DND-41 (cell line): ENCODE measurements at regions not wholly inside any gene's neighbourhood (a gene's known extent, or its start where the extent isn't known, plus 50 kb on each side); places are given as distances from the start of the nearest gene placed in this dataset.

Experiments
- ATAC-seq: fragments of 200-7000 bp; cut with Tn5 transposase; 3 replicates; pipeline ENCODE4 v1.9.1; 2021; ENCODE audit warnings: low read depth; ENCODE audit not compliant: insufficient read depth
- DNase-seq: peaks from one replicate; pipeline ENCODE4 v3.0.0-alpha.2; 2020
- H2AFZ ChIP-seq: 2 replicates; pipeline ENCODE4 v1.6.0; 2012; ENCODE audit warnings: low read depth, low read length
- H3K27ac ChIP-seq: 2 replicates; pipeline ENCODE4 v1.5.1; 2012; ENCODE audit warnings: low read length, inconsistent platforms
- H3K27me3 ChIP-seq: fragments of 200-600 bp; sonication (generic); 2 replicates; pipeline ENCODE4 v1.6.0; 2012; ENCODE audit warnings: low read length, mild to moderate bottlenecking, inconsistent platforms; ENCODE audit not compliant: insufficient read depth, poor library complexity
- H3K36me3 ChIP-seq: 2 replicates; pipeline ENCODE4 v1.5.1; 2012; ENCODE audit warnings: low read length, inconsistent platforms; ENCODE audit not compliant: insufficient read depth
- H3K4me1 ChIP-seq: 2 replicates; pipeline ENCODE4 v1.5.1; 2012; ENCODE audit warnings: mild to moderate bottlenecking, low read length; ENCODE audit not compliant: insufficient read depth
- H3K4me2 ChIP-seq: 2 replicates; pipeline ENCODE4 v1.6.0; 2012; ENCODE audit warnings: mild to moderate bottlenecking, moderate library complexity, low read length, inconsistent platforms; ENCODE audit not compliant: insufficient read depth
- H3K4me3 ChIP-seq, 2 experiments: fragments of 200-600 bp in 1 of 2; shearing (Covaris generic) in 1 of 2; 2 replicates each; pipeline ENCODE4 v1.5.1; 2012 to 2016; ENCODE audit warnings: inconsistent platforms in 2 of 2, low read length in 2 of 2, mild to moderate bottlenecking in 2 of 2, low read depth in 1 of 2, moderate library complexity in 1 of 2
- H3K79me2 ChIP-seq: 2 replicates; pipeline ENCODE4 v1.6.0; 2012; ENCODE audit warnings: low read length, inconsistent platforms; ENCODE audit not compliant: insufficient read depth
- H3K9ac ChIP-seq: 2 replicates; pipeline ENCODE4 v1.6.0; 2012; ENCODE audit warnings: low read depth, mild to moderate bottlenecking, inconsistent platforms, low read length, moderate library complexity
- H3K9me3 ChIP-seq: 2 replicates; pipeline ENCODE4 v1.5.1; 2012; ENCODE audit warnings: low read length, moderate library complexity, mild to moderate bottlenecking, inconsistent platforms; ENCODE audit not compliant: insufficient read depth, severe bottlenecking
- H4K20me1 ChIP-seq: 2 replicates; pipeline ENCODE4 v1.6.0; 2012; ENCODE audit warnings: low read length; ENCODE audit not compliant: insufficient read depth
- EZH2 ChIP-seq: IDR thresholded peaks from 3 replicates; pipeline ENCODE4 v1.6.1; 2012; ENCODE audit warnings: borderline replicate concordance, low read depth, mild to moderate bottlenecking, moderate library complexity, low read length, inconsistent platforms; ENCODE audit not compliant: severe bottlenecking
- TF ChIP-seq, protein P1 (sequence below): IDR thresholded peaks from 2 replicates; pipeline ENCODE4 v1.5.1; 2012; ENCODE audit warnings: borderline replicate concordance, low read length, moderate library complexity, mild to moderate bottlenecking; ENCODE audit not compliant: poor library complexity, severe bottlenecking; ENCODE audit errors: extremely low read depth

DNA sequence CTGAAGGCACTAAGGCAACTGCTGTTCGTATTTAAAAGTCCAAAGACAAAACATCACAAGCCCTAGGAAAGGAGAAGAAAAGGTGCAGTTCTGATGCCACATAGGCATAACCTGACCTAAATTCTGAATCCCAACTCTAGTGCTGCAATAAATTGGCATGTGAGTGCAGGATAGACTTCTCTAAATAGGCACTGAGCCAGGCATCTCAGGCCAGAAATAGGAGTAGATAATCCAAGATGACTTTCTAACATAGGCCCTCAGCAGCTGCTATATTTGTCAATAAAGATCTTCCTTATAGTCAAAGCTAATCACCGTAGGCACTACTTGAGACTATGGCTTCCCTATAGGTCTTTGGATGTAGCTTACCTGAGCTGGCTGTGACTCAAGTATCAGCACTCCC lies 1163.8 kb downstream of the SORCS1 start:
- Histone ChIP-seq H3K27me3 (no peaks in the 10 kb centered on the region), H3K27ac (no peak overlapping the region), H3K9ac (no peak overlapping the region), H3K4me1 (no peaks in the 10 kb centered on the region), H3K4me3 (no peak overlapping the region), H3K9me3 (no peaks in the 10 kb centered on the region), H3K79me2 (no peaks in the 10 kb centered on the region), H4K20me1 (no peaks in the 10 kb centered on the region), H2AFZ (no peak overlapping the region), H3K4me2 (no peak overlapping the region), H3K36me3 (no peaks in the 10 kb centered on the region)
- TF ChIP-seq EZH2 = no peak
- TF ChIP-seq, protein P1, sequence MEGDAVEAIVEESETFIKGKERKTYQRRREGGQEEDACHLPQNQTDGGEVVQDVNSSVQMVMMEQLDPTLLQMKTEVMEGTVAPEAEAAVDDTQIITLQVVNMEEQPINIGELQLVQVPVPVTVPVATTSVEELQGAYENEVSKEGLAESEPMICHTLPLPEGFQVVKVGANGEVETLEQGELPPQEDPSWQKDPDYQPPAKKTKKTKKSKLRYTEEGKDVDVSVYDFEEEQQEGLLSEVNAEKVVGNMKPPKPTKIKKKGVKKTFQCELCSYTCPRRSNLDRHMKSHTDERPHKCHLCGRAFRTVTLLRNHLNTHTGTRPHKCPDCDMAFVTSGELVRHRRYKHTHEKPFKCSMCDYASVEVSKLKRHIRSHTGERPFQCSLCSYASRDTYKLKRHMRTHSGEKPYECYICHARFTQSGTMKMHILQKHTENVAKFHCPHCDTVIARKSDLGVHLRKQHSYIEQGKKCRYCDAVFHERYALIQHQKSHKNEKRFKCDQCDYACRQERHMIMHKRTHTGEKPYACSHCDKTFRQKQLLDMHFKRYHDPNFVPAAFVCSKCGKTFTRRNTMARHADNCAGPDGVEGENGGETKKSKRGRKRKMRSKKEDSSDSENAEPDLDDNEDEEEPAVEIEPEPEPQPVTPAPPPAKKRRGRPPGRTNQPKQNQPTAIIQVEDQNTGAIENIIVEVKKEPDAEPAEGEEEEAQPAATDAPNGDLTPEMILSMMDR = no peak
- DNase-seq = no peak
- no peak for ATAC-seq

DNA sequence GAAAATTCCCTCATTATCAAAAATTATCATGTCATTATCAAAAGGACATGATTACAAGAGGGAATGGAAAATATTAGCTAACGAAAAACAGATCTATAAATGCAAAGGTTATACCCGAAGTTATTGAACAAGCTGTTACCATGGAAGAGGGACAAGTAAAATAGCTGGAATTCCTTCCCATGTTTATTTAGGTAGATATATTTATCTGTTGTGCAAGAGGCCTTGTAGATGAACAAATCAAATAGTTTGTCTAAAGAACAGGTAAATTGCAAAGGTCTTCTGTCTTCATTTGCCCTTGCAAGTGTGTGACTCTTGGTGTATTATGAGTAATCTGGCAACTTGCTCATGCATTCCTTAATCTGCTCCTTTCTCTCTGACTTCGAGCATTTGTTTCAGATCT lies 1170.9 kb downstream of the SORCS1 start:
- no peak overlapping the region for H2AFZ ChIP-seq
- H4K20me1 ChIP-seq = no peaks in the 10 kb centered on the region
- H3K4me1 ChIP-seq = no peaks in the 10 kb centered on the region
- DNase-seq = no peak
- H3K4me3 ChIP-seq = no peak overlapping the region
- H3K9me3 ChIP-seq = peaks cover 6% of the 10 kb centered on the region
- TF ChIP-seq, protein P1 = no peak
- TF ChIP-seq EZH2 = no peak
- H3K36me3 ChIP-seq = no peaks in the 10 kb centered on the region
- no peak overlapping the region for H3K9ac ChIP-seq
- H3K27me3 ChIP-seq = no peaks in the 10 kb centered on the region
- H3K79me2 ChIP-seq = no peaks in the 10 kb centered on the region
- no peak overlapping the region for H3K4me2 ChIP-seq
- H3K27ac ChIP-seq = no peak overlapping the region
- no peak for ATAC-seq

DNA sequence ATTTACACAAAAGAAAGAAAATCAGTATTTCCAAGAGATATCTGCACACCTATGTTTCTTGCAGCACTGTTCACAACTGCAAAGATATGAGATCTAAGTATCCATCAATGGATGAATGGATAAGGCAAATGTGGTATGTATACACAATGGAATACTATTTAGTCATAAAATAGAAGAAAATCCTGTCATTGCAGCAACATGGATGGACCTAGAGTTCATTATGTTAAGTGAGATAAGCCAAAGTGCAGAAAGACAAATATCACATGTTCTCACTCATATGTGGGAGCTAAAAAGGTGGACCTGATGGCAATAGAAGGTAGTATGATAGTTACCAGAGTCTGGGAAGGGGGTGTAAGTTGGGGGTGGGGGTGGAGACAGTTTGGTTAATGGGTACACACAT lies 1171.6 kb downstream of the SORCS1 start:
- DNase-seq (no peak), ATAC-seq (no peak)
- Histone ChIP-seq H3K9ac (no peak overlapping the region), H3K4me3 (no peak overlapping the region), H3K9me3 (peaks cover 6% of the 10 kb centered on the region), H3K4me1 (no peaks in the 10 kb centered on the region), H2AFZ (no peak overlapping the region), H3K27me3 (no peaks in the 10 kb centered on the region), H3K4me2 (no peak overlapping the region), H4K20me1 (no peaks in the 10 kb centered on the region), H3K36me3 (no peaks in the 10 kb centered on the region), H3K79me2 (no peaks in the 10 kb centered on the region), H3K27ac (no peak overlapping the region)
- TF ChIP-seq EZH2 = no peak
- TF ChIP-seq, protein P1 = no peak

DNA sequence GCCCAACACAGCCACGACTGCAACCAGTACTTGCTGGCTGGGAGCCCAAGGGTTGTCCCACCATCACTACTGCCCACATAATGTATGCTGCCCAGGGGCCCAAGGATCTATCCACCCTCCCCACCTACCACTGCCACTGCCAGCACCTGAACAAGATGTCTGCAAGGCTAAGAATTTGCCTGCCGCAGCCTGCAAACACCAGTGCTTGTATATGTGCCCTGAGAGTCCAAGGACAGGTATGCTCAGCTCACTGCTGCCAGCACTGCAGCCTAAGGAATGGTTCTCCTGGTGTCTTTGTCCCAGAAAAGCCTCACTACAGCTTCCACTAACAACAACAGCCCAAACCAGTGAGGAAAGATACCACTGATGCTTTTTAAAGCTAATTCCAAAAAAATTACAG lies 1174.0 kb downstream of the SORCS1 start:
- H2AFZ ChIP-seq = no peak overlapping the region
- no peaks in the 10 kb centered on the region for H3K4me1 ChIP-seq
- H3K27ac ChIP-seq = no peak overlapping the region
- DNase-seq = no peak
- no peaks in the 10 kb centered on the region for H3K36me3 ChIP-seq
- H3K9me3 ChIP-seq = peaks cover 6% of the 10 kb centered on the region
- TF ChIP-seq EZH2 = no peak
- TF ChIP-seq, protein P1 = no peak
- no peak overlapping the region for H3K9ac ChIP-seq
- no peaks in the 10 kb centered on the region for H4K20me1 ChIP-seq
- no peak overlapping the region for H3K4me2 ChIP-seq
- no peaks in the 10 kb centered on the region for H3K27me3 ChIP-seq
- no peak for ATAC-seq
- H3K4me3 ChIP-seq = no peak overlapping the region
- H3K79me2 ChIP-seq = no peaks in the 10 kb centered on the region
